IMR-90 (cell line): ENCODE measurements at regions not wholly inside any gene's neighbourhood (a gene's known extent, or its start where the extent isn't known, plus 50 kb on each side); places are given as distances from the start of the nearest gene placed in this dataset.

Experiments
- ATAC-seq: fragments of 200-7000 bp; cut with Tn5 transposase; 2 replicates; pipeline ENCODE4 v1.9.1; 2020; ENCODE audit warnings: low read depth, mild to moderate bottlenecking, moderate library complexity
- BruUV-seq: library from RNA; stranded (reverse); fragments of 400-500 nt; replicated peaks from 2 replicates; lab custom pipeline; 2021; lab: Mats Ljungman, UMichigan
- CTCF ChIA-PET: fragments of 300-600 bp; formaldehyde crosslinking; extraction: SDS; loops from one replicate; lab custom pipeline; 2021; ENCODE audit warnings: antibody characterized with exemption; lab: Yijun Ruan, JAX
- POLR2A ChIA-PET: fragments of 300-600 bp; sonication (Branson Sonifier 250); formaldehyde crosslinking; loops from one replicate; lab custom pipeline; 2022; ENCODE audit warnings: antibody characterized with exemption; ENCODE audit not compliant: unreplicated experiment; lab: Charles Lee
- DNase-seq: peaks from one replicate; pipeline ENCODE4 v3.0.0; 2013
- H2AFZ ChIP-seq: replicated peaks from 2 replicates; pipeline ENCODE3; 2013; ENCODE audit warnings: low read length, mild to moderate bottlenecking; ENCODE audit not compliant: poor library complexity
- H2AK5ac ChIP-seq: 2 replicates; pipeline ENCODE4 v1.6.1; 2013; ENCODE audit warnings: low read depth, low read length, inconsistent platforms
- H2AK9ac ChIP-seq: replicated peaks from 2 replicates; pipeline ENCODE3; 2013; ENCODE audit warnings: mild to moderate bottlenecking, low read depth, low read length, moderate library complexity; ENCODE audit not compliant: poor library complexity
- H2BK120ac ChIP-seq: 2 replicates; pipeline ENCODE4 v1.6.1; 2013; ENCODE audit warnings: low read depth, low read length, inconsistent platforms
- H2BK15ac ChIP-seq: 3 replicates; pipeline ENCODE4 v1.6.1; 2013; ENCODE audit warnings: low read depth, low read length, inconsistent platforms
- H2BK20ac ChIP-seq: 2 replicates; pipeline ENCODE4 v1.6.1; 2013; ENCODE audit warnings: low read depth, mild to moderate bottlenecking, inconsistent platforms, low read length, moderate library complexity
- H2BK5ac ChIP-seq: 2 replicates; pipeline ENCODE4 v1.6.1; 2013; ENCODE audit warnings: mild to moderate bottlenecking, low read depth, low read length, inconsistent platforms; ENCODE audit not compliant: poor library complexity, severe bottlenecking
- H3K14ac ChIP-seq: replicated peaks from 2 replicates; pipeline ENCODE4 v1.6.1; 2013; ENCODE audit warnings: low read depth, low read length, inconsistent platforms
- H3K18ac ChIP-seq: 2 replicates; pipeline ENCODE4 v1.6.1; 2013; ENCODE audit warnings: low read depth, low read length, control low read depth
- H3K23ac ChIP-seq: 2 replicates; pipeline ENCODE4 v1.6.1; 2013; ENCODE audit warnings: low read depth, low read length, inconsistent platforms
- H3K27ac ChIP-seq: 2 replicates; pipeline ENCODE4 v1.5.1; 2013; ENCODE audit warnings: mild to moderate bottlenecking, control low read depth, low read length; ENCODE audit not compliant: insufficient read depth
- H3K27me3 ChIP-seq: 2 replicates; pipeline ENCODE4 v1.6.1; 2013; ENCODE audit warnings: low read length; ENCODE audit not compliant: control insufficient read depth, insufficient read depth
- H3K36me3 ChIP-seq: 2 replicates; pipeline ENCODE4 v1.6.1; 2013; ENCODE audit warnings: low read length, mixed read lengths; ENCODE audit not compliant: control insufficient read depth, insufficient read depth
- H3K4ac ChIP-seq: 2 replicates; pipeline ENCODE4 v1.6.1; 2013; ENCODE audit warnings: low read depth, low read length, inconsistent platforms
- H3K4me1 ChIP-seq: 2 replicates; pipeline ENCODE4 v1.6.1; 2013; ENCODE audit warnings: low read length, mixed read lengths; ENCODE audit not compliant: control insufficient read depth, insufficient read depth
- H3K4me2 ChIP-seq: 2 replicates; pipeline ENCODE4 v1.6.1; 2013; ENCODE audit warnings: low read depth, mild to moderate bottlenecking, control low read depth, low read length, moderate library complexity
- H3K4me3 ChIP-seq: 2 replicates; pipeline ENCODE4 v1.5.1; 2013; ENCODE audit warnings: low read depth, mild to moderate bottlenecking, control low read depth, low read length, moderate library complexity; ENCODE audit not compliant: insufficient read depth
- H3K56ac ChIP-seq: 2 replicates; pipeline ENCODE4 v1.6.1; 2013; ENCODE audit warnings: low read length, inconsistent platforms; ENCODE audit not compliant: insufficient read depth; ENCODE audit errors: extremely low read depth
- H3K79me1 ChIP-seq, 2 experiments: 2 replicates each; pipeline ENCODE4 v1.6.1; 2013; ENCODE audit warnings: low read length in 2 of 2, inconsistent platforms in 1 of 2, low read depth in 1 of 2
- H3K9ac ChIP-seq: 2 replicates; pipeline ENCODE4 v1.6.1; 2013; ENCODE audit warnings: low read depth, low read length, control low read depth
- H3K9me1 ChIP-seq: 2 replicates; pipeline ENCODE4 v1.6.1; 2013; ENCODE audit warnings: low read length, inconsistent platforms; ENCODE audit not compliant: insufficient read depth
- H3K9me3 ChIP-seq: 2 replicates; pipeline ENCODE4 v1.6.1; 2013; ENCODE audit warnings: low read length; ENCODE audit not compliant: control insufficient read depth, insufficient read depth
- H4K20me1 ChIP-seq: 2 replicates; pipeline ENCODE4 v1.6.1; 2013; ENCODE audit warnings: low read length, inconsistent platforms; ENCODE audit not compliant: insufficient read depth
- H4K5ac ChIP-seq: 2 replicates; pipeline ENCODE4 v1.6.1; 2013; ENCODE audit warnings: mild to moderate bottlenecking, low read depth, low read length, control low read depth
- H4K8ac ChIP-seq, 2 experiments: 2 replicates each; pipeline ENCODE4 v1.6.1; 2013; ENCODE audit warnings: low read depth in 2 of 2, low read length in 2 of 2, control low read depth in 1 of 2, inconsistent platforms in 1 of 2
- H4K91ac ChIP-seq: 2 replicates; pipeline ENCODE4 v1.6.1; 2013; ENCODE audit warnings: low read depth, low read length, inconsistent platforms; ENCODE audit not compliant: insufficient read depth
- BHLHE40 ChIP-seq: fragments of 150-350 bp; IDR thresholded peaks from 2 replicates; pipeline ENCODE4 v1.6.1; 2016; ENCODE audit warnings: mild to moderate bottlenecking, low read depth, low read length
- FOS ChIP-seq: fragments of 150-350 bp; IDR thresholded peaks from 2 replicates; pipeline ENCODE4 v1.6.1; 2016; ENCODE audit warnings: low read depth, low read length
- WGBS, 2 experiments: methylation state at CpG; one replicate each; pipeline versions ENCODE4 v1.1.5 to v1.1.7; 2013; ENCODE audit warnings: missing lambda C conversion rate in 2 of 2; ENCODE audit not compliant: insufficient read length in 1 of 2; ENCODE audit errors: extremely low coverage in 2 of 2; 5-methylcytosine and 5-hydroxymethylcytosine counted together
- dilution Hi-C: fragments of 300-500 bp; cut with HindIII; formaldehyde crosslinking; loops from one replicate; pipeline ENCODE4 v1.14.3; 2018; ENCODE audit warnings: low sequenced_read_pairs; ENCODE audit not compliant: unreplicated experiment
- in situ Hi-C: fragments of 300-500 bp; cut with MboI; formaldehyde crosslinking; loops from 3 replicates; pipeline ENCODE4 v1.14.3; 2019; ENCODE audit warnings: low sequenced_read_pairs, inconsistent platforms, mixed read lengths
- intact Hi-C: fragments of 100-400 bp; cut with micrococcal nuclease; formaldehyde crosslinking; loops from 2 replicates; pipeline ENCODE4 v1.10.0; 2022

DNA sequence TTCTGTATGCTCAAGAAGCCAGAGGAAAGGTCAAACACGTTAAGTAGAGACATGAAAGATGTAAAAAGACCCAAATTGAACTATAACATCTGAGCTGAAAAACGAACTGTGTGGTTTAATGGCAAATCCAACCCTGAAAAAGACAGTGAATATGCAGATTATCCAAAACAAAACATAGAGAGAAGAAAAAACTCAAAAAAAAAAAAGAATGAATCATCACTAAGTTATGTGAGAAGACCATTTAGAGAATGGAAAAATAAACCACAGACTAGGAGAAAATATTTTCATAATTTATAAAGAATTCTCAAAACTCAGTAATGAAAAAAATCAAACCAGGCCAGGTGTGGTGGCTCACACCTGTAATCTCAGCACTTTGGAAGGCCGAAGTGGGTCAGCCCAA, 253.3 kb downstream of the PLPP3 start:
- H3K56ac ChIP-seq, result no peak overlapping the region
- ATAC-seq, result peak; percentile 45
- no peak overlapping the region for H3K4me3 ChIP-seq
- no peak overlapping the region for H3K9ac ChIP-seq
- 0 out of 3 replicates have a peak overlapping the region, but pooled peaks have one; percentile 16 for H2BK15ac ChIP-seq
- TF ChIP-seq FOS, result peak; percentile 8; the same call in 1 of the 2 replicates
- TF ChIP-seq BHLHE40, result no peak
- H3K79me1 ChIP-seq, result no peaks in the 10 kb centered on the region
- H4K20me1 ChIP-seq, result no peaks in the 10 kb centered on the region
- no peaks in the 10 kb centered on the region for H3K9me3 ChIP-seq
- no peak overlapping the region for H2AK9ac ChIP-seq
- no peak overlapping the region for H4K91ac ChIP-seq
- peak overlapping the region; percentile 30 for H2AK5ac ChIP-seq
- CTCF ChIA-PET, result interaction anchor here (0.7 kb wide), 1 partner anchor 188 kb away, joined by 3 read pairs; no protein-coding TSS in a partner anchor
- POLR2A ChIA-PET, result no interaction called here
- WGBS, 2 experiments, result no CpG with 5 or more reads among the region's 3 CpGs
- peak overlapping the region; percentile 5; the same call in 1 of the 2 replicates for H3K27ac ChIP-seq
- H2BK120ac ChIP-seq, result peak overlapping the region; percentile 85
- H4K5ac ChIP-seq, result peak overlapping the region; percentile 56; the same call in 1 of the 2 replicates
- no peak overlapping the region for H2AFZ ChIP-seq
- H3K4me2 ChIP-seq, result peak overlapping the region; percentile 49; the same call in 1 of the 2 replicates
- H2BK20ac ChIP-seq, result peak overlapping the region; percentile 76; the same call in 1 of the 2 replicates
- dilution Hi-C loops, result no loop called here
- H2BK5ac ChIP-seq, result peak overlapping the region; percentile 56
- intact Hi-C loops, result loop anchor here (10.0 kb wide), 1 partner anchor 249 kb away; the partner anchor contains the start of gene PLPP3
- no peak overlapping the region for H3K23ac ChIP-seq
- no peaks in the 10 kb centered on the region for H3K27me3 ChIP-seq
- no TSS peak for BruUV-seq
- H3K9me1 ChIP-seq, result peaks cover 3% of the 10 kb centered on the region; the same call in 1 of the 2 replicates
- peak overlapping the region; percentile 72; the same call in 1 of the 2 replicates for H3K18ac ChIP-seq
- in situ Hi-C loops, result no loop called here
- peak overlapping the region; percentile 62; the same call in 1 of the 2 replicates for H3K4ac ChIP-seq
- no peak overlapping the region; the same call in 1 of the 2 replicates for H3K14ac ChIP-seq
- no peaks in the 10 kb centered on the region for H3K36me3 ChIP-seq
- H3K4me1 ChIP-seq, result peaks cover 17% of the 10 kb centered on the region
- peak; percentile 36 for DNase-seq
- peak overlapping the region in 1 of 2 experiments; percentile 71; a peak in 1 of 4 replicates for H4K8ac ChIP-seq
